ENCODE measurements at regions not wholly inside any gene's neighbourhood (a gene's known extent, or its start where the extent isn't known, plus 50 kb on each side); places are given as distances from the start of the nearest gene placed in this dataset.
A peak's percentile ranks its signal among the peaks of the same experiment; 100 is the strongest.

DNA sequence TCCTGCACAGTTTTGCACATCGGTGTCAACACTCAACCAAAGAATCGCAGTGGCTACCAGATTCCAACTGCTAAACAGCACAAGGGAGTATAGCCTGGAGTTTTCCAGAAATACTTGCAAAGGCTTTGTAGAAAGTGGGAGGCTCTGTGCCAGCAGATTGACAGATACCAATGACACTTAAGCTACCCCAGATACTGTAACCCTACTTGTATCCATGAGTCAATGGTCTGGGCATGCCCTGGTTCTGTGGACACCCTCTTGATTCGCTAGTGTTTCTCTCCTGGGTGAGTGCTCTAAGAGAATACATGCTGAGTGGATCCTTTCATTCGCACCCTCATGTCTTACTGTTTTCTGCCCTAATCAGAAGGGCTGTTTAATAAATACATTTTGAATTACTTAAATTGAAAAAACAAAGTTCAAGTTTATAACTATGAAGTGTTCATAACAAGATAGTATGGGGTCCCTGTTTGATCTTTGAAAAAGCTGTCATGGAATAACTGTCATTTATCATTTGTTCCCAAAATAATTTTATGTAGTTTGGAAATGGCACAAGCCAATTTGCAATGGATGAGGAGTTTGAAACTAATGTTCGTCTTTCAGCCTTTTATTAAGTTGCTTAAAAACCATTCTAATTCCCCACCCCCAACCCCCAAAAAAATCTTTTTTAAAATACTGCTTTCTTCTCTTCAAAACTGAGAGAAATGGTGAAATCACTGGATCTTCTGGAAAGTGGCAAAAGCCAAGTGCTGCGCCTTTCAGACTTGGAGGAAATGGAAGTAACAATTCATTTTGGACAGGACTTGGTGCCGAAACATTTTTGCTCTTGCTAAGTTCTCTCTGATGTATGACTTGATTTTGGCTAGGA, 600.5 kb upstream of the TENM4 start:
- no peak for DNase-seq
- in situ Hi-C loops (cut with HindIII; ENCODE audit: low pct_ligation_motif_present, low sequenced_read_pairs), result no loop called here
- TF ChIP-seq, protein P1, sequence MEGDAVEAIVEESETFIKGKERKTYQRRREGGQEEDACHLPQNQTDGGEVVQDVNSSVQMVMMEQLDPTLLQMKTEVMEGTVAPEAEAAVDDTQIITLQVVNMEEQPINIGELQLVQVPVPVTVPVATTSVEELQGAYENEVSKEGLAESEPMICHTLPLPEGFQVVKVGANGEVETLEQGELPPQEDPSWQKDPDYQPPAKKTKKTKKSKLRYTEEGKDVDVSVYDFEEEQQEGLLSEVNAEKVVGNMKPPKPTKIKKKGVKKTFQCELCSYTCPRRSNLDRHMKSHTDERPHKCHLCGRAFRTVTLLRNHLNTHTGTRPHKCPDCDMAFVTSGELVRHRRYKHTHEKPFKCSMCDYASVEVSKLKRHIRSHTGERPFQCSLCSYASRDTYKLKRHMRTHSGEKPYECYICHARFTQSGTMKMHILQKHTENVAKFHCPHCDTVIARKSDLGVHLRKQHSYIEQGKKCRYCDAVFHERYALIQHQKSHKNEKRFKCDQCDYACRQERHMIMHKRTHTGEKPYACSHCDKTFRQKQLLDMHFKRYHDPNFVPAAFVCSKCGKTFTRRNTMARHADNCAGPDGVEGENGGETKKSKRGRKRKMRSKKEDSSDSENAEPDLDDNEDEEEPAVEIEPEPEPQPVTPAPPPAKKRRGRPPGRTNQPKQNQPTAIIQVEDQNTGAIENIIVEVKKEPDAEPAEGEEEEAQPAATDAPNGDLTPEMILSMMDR (IDR thresholded peaks at IDR 0.05; ENCODE audit: low read depth, low read length, missing control alignments), result no peak

DNA sequence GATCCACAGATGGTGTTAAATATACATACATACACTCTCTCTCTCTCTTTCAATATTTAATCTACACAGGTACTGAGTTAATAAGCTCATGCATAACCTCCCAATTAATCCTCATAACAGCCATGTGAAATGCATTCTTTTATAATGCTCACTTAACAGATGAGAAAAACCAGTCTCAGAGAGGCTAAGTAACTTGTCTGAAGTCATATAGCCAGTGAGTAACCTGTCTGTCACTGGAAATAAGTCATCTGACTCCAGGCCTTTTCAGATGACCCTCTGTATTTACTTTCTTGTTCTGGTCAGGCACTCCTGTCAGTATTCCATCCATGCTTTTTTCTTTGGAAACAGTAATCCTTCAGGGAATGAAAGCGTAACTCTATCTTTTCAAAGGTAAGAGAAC, 594.0 kb upstream of the TENM4 start:
- Histone ChIP-seq H3K27ac (no peak overlapping the region), H3K27me3 (replicated peaks) (no peaks in the 10 kb centered on the region), H3K36me3 (replicated peaks) (no peaks in the 10 kb centered on the region), H3K4me3 (ENCODE audit: low read depth, low read length) (no peak overlapping the region)
- TF ChIP-seq, protein P1 (IDR thresholded peaks at IDR 0.05; ENCODE audit: low read depth, low read length, missing control alignments), result no peak
- no peak for DNase-seq
- in situ Hi-C loops (cut with HindIII; ENCODE audit: low pct_ligation_motif_present, low sequenced_read_pairs), result no loop called here

More for the DNA sequence above, 600.5 kb upstream of the TENM4 start:
- Histone ChIP-seq H3K36me3 (replicated peaks) (no peaks in the 10 kb centered on the region), H3K27me3 (replicated peaks) (no peaks in the 10 kb centered on the region), H3K4me3 (ENCODE audit: low read depth, low read length) (no peak overlapping the region), H3K27ac (no peak overlapping the region)

DNA sequence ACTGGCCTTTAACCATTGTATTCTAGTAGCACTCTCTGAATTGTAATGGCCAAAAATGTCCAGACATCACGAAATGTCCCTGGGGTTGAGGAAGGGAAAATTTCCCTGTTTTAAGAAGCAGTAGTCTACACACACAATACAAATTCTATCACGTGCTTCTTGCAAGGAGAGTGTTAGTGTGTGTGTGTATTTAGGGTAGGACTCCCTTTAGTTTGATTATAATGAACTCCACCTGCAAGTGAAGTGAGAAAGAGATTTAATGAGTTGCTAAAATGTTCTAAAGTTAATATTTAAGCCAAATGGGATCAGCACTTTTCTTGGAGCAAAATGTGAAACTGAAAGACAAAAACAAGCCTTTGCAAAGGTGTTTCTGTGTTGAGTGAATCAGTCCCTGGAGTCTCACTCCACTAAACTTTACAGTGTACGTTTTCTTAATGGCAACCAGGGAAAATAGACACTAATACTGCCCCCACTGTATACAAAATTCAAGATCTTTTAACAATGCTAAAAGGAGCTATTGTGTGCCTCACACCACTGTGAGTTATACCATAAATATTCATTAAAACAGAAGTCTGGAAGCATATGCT, 590.3 kb upstream of the TENM4 start:
- TF ChIP-seq, protein P1 (IDR thresholded peaks at IDR 0.05; ENCODE audit: low read depth, low read length, missing control alignments), result no peak
- in situ Hi-C loops (cut with HindIII; ENCODE audit: low pct_ligation_motif_present, low sequenced_read_pairs), result no loop called here
- H3K36me3 ChIP-seq (replicated peaks), result no peaks in the 10 kb centered on the region

DNA sequence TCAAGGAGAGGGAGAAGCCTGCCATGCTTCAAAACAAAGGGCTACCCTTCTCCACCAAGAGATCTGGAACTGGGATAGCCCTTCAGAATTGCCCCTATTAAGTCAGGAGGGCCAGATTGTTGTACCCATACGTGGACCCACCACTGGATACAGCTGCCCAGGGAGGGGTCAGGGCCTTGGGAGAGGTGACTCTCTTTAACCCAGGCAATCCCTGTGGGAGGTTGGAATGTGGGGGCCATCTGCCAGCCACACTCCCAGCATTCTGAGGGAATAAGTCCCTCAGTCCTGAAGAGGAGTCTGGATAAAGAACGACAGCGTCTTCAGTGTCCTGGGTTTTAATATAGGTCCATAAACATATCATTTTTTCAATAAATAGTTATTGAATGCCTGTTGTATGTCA, 588.2 kb upstream of the TENM4 start:
- DNase-seq, result no peak
- TF ChIP-seq, protein P1 (IDR thresholded peaks at IDR 0.05; ENCODE audit: low read depth, low read length, missing control alignments), result no peak
- Histone ChIP-seq H3K27ac (no peak overlapping the region), H3K4me3 (ENCODE audit: low read depth, low read length) (no peak overlapping the region), H3K36me3 (replicated peaks) (no peaks in the 10 kb centered on the region), H3K27me3 (replicated peaks) (no peaks in the 10 kb centered on the region)
- in situ Hi-C loops (cut with HindIII; ENCODE audit: low pct_ligation_motif_present, low sequenced_read_pairs), result no loop called here

More for the DNA sequence above, 590.3 kb upstream of the TENM4 start:
- Histone ChIP-seq H3K27ac (no peak overlapping the region), H3K4me3 (ENCODE audit: low read depth, low read length) (no peak overlapping the region), H3K27me3 (replicated peaks) (no peaks in the 10 kb centered on the region)
- DNase-seq, result no peak

DNA sequence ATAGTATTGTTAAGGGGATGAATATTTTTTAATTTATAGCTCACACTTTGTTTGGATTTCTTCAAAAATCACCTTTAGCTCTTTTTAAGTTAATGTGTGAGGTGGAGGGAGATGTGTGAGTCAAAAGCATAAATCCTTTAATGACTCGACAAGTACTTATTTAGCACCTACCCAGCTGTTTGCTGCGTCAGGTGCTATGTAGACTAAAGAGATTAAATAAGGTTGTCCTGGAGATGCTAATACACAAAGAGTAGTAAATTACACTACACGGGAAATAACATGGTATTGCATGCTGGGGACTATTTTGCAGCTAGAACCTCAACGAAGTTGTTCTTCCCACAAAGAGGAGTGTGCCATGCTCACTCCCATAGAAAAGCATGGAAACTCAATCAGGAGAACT, 583.3 kb upstream of the TENM4 start:
- Histone ChIP-seq H3K36me3 (replicated peaks) (no peaks in the 10 kb centered on the region), H3K4me3 (ENCODE audit: low read depth, low read length) (no peak overlapping the region), H3K27me3 (replicated peaks) (no peaks in the 10 kb centered on the region), H3K27ac (no peak overlapping the region)
- DNase-seq, result peak; percentile 2
- in situ Hi-C loops (cut with HindIII; ENCODE audit: low pct_ligation_motif_present, low sequenced_read_pairs), result no loop called here
- TF ChIP-seq, protein P1 (IDR thresholded peaks at IDR 0.05; ENCODE audit: low read depth, low read length, missing control alignments), result no peak

Measured in brain microvascular endothelial cell (primary cell).